Hepatocyte (in vitro differentiated cells): ENCODE measurements at regions not wholly inside any gene's neighbourhood (a gene's known extent, or its start where the extent isn't known, plus 50 kb on each side); places are given as distances from the start of the nearest gene placed in this dataset. TPM values are rescaled to one million over a fixed set of nuclear protein-coding genes. Genes with fewer than 3 reads are reported as not detected.
"Not testable (repeated sequence)": the region's sequence is repeated elsewhere in the genome, so short reads cannot be mapped to it uniquely, and the experiment has no call there.

ENCODE experiments used
- DNase-seq: peaks from one replicate; pipeline ENCODE4 v3.0.0-alpha.2; 2016; ENCODE audit warnings: low spot score
- H2AFZ ChIP-seq: fragments of 200-600 bp; sonication (generic); 2 replicates; pipeline ENCODE4 v1.6.0; 2016; ENCODE audit warnings: antibody characterized with exemption, mild to moderate bottlenecking
- H3K27ac ChIP-seq: fragments of 200-600 bp; sonication (generic); 2 replicates; pipeline ENCODE4 v1.5.1; 2016; ENCODE audit warnings: mild to moderate bottlenecking
- H3K27me3 ChIP-seq: fragments of 200-600 bp; sonication (generic); 2 replicates; pipeline ENCODE4 v1.6.1; 2016
- H3K36me3 ChIP-seq: fragments of 200-600 bp; sonication (generic); replicated peaks from 2 replicates; pipeline ENCODE4 v1.5.1; 2016; ENCODE audit warnings: low read depth; ENCODE audit not compliant: insufficient read depth
- H3K4me1 ChIP-seq: fragments of 200-600 bp; sonication (generic); 2 replicates; pipeline ENCODE4 v1.5.1; 2016; ENCODE audit warnings: mild to moderate bottlenecking, moderate library complexity; ENCODE audit not compliant: insufficient read depth
- H3K4me2 ChIP-seq: fragments of 200-600 bp; sonication (generic); 2 replicates; pipeline ENCODE4 v1.6.0; 2016
- H3K4me3 ChIP-seq: fragments of 200-600 bp; sonication (generic); 2 replicates; pipeline ENCODE4 v1.5.1; 2016; ENCODE audit warnings: mild to moderate bottlenecking
- H3K79me2 ChIP-seq: fragments of 200-600 bp; sonication (generic); 2 replicates; pipeline ENCODE4 v1.6.0; 2017; ENCODE audit warnings: mild to moderate bottlenecking
- H3K9me2 ChIP-seq: fragments of 200-600 bp; sonication (generic); replicated peaks from 2 replicates; pipeline ENCODE4 v1.6.0; 2017; ENCODE audit warnings: mild to moderate bottlenecking; ENCODE audit not compliant: insufficient read depth
- H3K9me3 ChIP-seq: fragments of 200-600 bp; sonication (generic); 2 replicates; pipeline ENCODE4 v1.5.1; 2016; ENCODE audit warnings: low read depth, mild to moderate bottlenecking
- H4K20me1 ChIP-seq: fragments of 200-600 bp; sonication (generic); 2 replicates; pipeline ENCODE4 v1.6.0; 2016; ENCODE audit warnings: mild to moderate bottlenecking; ENCODE audit not compliant: insufficient read depth, poor library complexity, severe bottlenecking
- CTCF ChIP-seq: fragments of 200-600 bp; sonication (generic); IDR thresholded peaks from 2 replicates; pipeline ENCODE4 v1.5.1; 2016; ENCODE audit warnings: antibody characterized with exemption, mild to moderate bottlenecking; ENCODE audit not compliant: poor library complexity
- EZH2 ChIP-seq: fragments of 200-600 bp; sonication (generic); IDR thresholded peaks from 2 replicates; pipeline ENCODE4 v1.6.1; 2016; ENCODE audit warnings: antibody characterized with exemption, mild to moderate bottlenecking, borderline replicate concordance
- EZH2phosphoT487 ChIP-seq: fragments of 200-600 bp; sonication (generic); IDR thresholded peaks from one replicate; pipeline ENCODE4 v1.6.1; 2018; ENCODE audit warnings: antibody characterized with exemption, mild to moderate bottlenecking, low read depth, moderate library complexity; ENCODE audit not compliant: unreplicated experiment, severe bottlenecking
- WGBS: methylation state at CpG from one replicate; pipeline ENCODE4 v1.1.6; 2016; ENCODE audit warnings: low lambda C conversion rate; ENCODE audit errors: missing lambda C conversion rate; 5-methylcytosine and 5-hydroxymethylcytosine counted together
- small RNA-seq: library from RNA; depleted of rRNA; stranded (forward); fragments of <200 nt; gene quantifications from one replicate; pipeline ENCODE3, GENCODE V24; 2014

GRCh38 chr2:131835621-131836091 lies 308.0 kb downstream of the CCDC74A start:
- H2AFZ ChIP-seq, result no peak overlapping the region
- no peaks in the 10 kb centered on the region for H3K36me3 ChIP-seq
- no peaks in the 10 kb centered on the region for H3K4me1 ChIP-seq
- no peaks in the 10 kb centered on the region for H3K9me3 ChIP-seq
- 95% methylated on average over 10 of the region's 24 CpGs for WGBS
- no peak overlapping the region for H3K4me2 ChIP-seq
- TF ChIP-seq EZH2, result no peak
- TF ChIP-seq EZH2phosphoT487, result no peak
- TF ChIP-seq CTCF, result no peak
- no peaks in the 10 kb centered on the region for H3K9me2 ChIP-seq
- no peaks in the 10 kb centered on the region for H3K79me2 ChIP-seq
- no peak overlapping the region for H3K27ac ChIP-seq
- DNase-seq, result no peak
- no peaks in the 10 kb centered on the region for H3K27me3 ChIP-seq
- H4K20me1 ChIP-seq, result no peaks in the 10 kb centered on the region
- H3K4me3 ChIP-seq, result no peak overlapping the region

- H3K36me3 ChIP-seq, H3K9me2 ChIP-seq, H3K4me1 ChIP-seq, H3K79me2 ChIP-seq, H3K27ac ChIP-seq, H3K4me3 ChIP-seq, H3K27me3 ChIP-seq, H3K9me3 ChIP-seq, DNase-seq, H2AFZ ChIP-seq, H3K4me2 ChIP-seq, H4K20me1 ChIP-seq: not testable (repeated sequence)
- 90% methylated on average over 3 of the region's 11 CpGs for WGBS
Observed at GRCh38 chr2:131836116-131836515, 308.4 kb downstream of the CCDC74A start.

GRCh38 chr2:131844044-131844443 lies 316.4 kb downstream of the CCDC74A start:
- not testable (repeated sequence) for H4K20me1 ChIP-seq, H3K9me3 ChIP-seq, H3K4me1 ChIP-seq, H2AFZ ChIP-seq, H3K36me3 ChIP-seq, H3K4me2 ChIP-seq, H3K79me2 ChIP-seq, H3K4me3 ChIP-seq, H3K9me2 ChIP-seq, H3K27ac ChIP-seq, DNase-seq, H3K27me3 ChIP-seq
- WGBS, result 56% methylated on average over 2 of the region's 2 CpGs

- not testable (repeated sequence) for H3K9me3 ChIP-seq, H4K20me1 ChIP-seq, H3K4me1 ChIP-seq, H3K4me2 ChIP-seq, H3K27me3 ChIP-seq, H3K36me3 ChIP-seq, H2AFZ ChIP-seq, H3K79me2 ChIP-seq, H3K27ac ChIP-seq, H3K4me3 ChIP-seq, DNase-seq, H3K9me2 ChIP-seq
- WGBS, result 23% methylated on average over 1 of the region's 1 CpG
Observed at GRCh38 chr2:131856202-131856601, 305.6 kb downstream of the ANKRD30BL start.

GRCh38 chr2:131858197-131858596 lies 303.6 kb downstream of the ANKRD30BL start:
- 9% methylated on average over 3 of the region's 3 CpGs for WGBS
- TF ChIP-seq CTCF, result peak; percentile 55

More at GRCh38 chr2:131858197-131858596, 303.6 kb downstream of the ANKRD30BL start:
- not testable (repeated sequence) for H4K20me1 ChIP-seq, H3K27me3 ChIP-seq, H3K4me2 ChIP-seq, DNase-seq, H3K9me2 ChIP-seq, H3K79me2 ChIP-seq, H3K36me3 ChIP-seq, H3K4me1 ChIP-seq, H3K27ac ChIP-seq, H3K4me3 ChIP-seq, H2AFZ ChIP-seq, H3K9me3 ChIP-seq

Small RNA genes in the stretch of these regions (small RNA-seq; reads per million reads assigned to genes)
- not detected for gene RNU6-617P
